HEK293 (cell line): ENCODE measurements at regions not wholly inside any gene's neighbourhood (a gene's known extent, or its start where the extent isn't known, plus 50 kb on each side); places are given as distances from the start of the nearest gene placed in this dataset.

Experiments used
- CTCF ChIA-PET: fragments of 350-600 bp; formaldehyde crosslinking; extraction: SDS; loops from one replicate; lab custom pipeline; 2021; ENCODE audit warnings: antibody characterized with exemption; lab: Yijun Ruan, JAX
- POLR2A ChIA-PET: fragments of 300-600 bp; formaldehyde crosslinking; extraction: SDS; loops from one replicate; lab custom pipeline; 2020; ENCODE audit warnings: antibody characterized with exemption, inconsistent platforms; lab: Yijun Ruan, JAX
- H3K27ac ChIP-seq: fragments of 200-500 bp; sonication (Bioruptor generic); 2 replicates; pipeline ENCODE4 v1.5.1; 2014; ENCODE audit warnings: low read depth, low read length, control low read depth, inconsistent platforms; ENCODE audit errors: extremely low read depth
- H3K36me3 ChIP-seq, 2 experiments: fragments of 200-500 bp in 1 of 2; sonication (Bioruptor generic) in 1 of 2; 1 replicate in 1 of 2; 2 replicates in 1 of 2; pipeline ENCODE4 v1.5.1; 2014 to 2017; ENCODE audit warnings: inconsistent platforms in 2 of 2, low read length in 2 of 2; ENCODE audit not compliant: control insufficient read depth in 2 of 2, insufficient read depth in 1 of 2
- H3K4me1 ChIP-seq: fragments of 200-500 bp; sonication (Bioruptor generic); 2 replicates; pipeline ENCODE4 v1.5.1; 2014; ENCODE audit warnings: mild to moderate bottlenecking, low read length, inconsistent platforms; ENCODE audit not compliant: control insufficient read depth, insufficient read depth
- H3K4me3 ChIP-seq: 2 replicates; pipeline ENCODE4 v1.5.1; 2011; ENCODE audit warnings: low read depth, mild to moderate bottlenecking, control low read depth, low read length, moderate library complexity
- H3K9me3 ChIP-seq: fragments of 200-500 bp; sonication (Bioruptor generic); 2 replicates; pipeline ENCODE4 v1.5.1; 2014; ENCODE audit warnings: low read depth, low read length, inconsistent platforms; ENCODE audit not compliant: control insufficient read depth, insufficient read depth
- CTCF ChIP-seq: fragments of 450-650 bp; formaldehyde crosslinking; IDR thresholded peaks from 2 replicates; pipeline ENCODE4 v1.5.1; 2016; ENCODE audit warnings: missing biosample characterization, missing genetic modification characterization
- ELK4 ChIP-seq: IDR thresholded peaks from 2 replicates; pipeline ENCODE4 v1.6.1; 2011; ENCODE audit warnings: mild to moderate bottlenecking, low read depth, low read length, borderline replicate concordance
- GLI2 ChIP-seq: fragments of 450-650 bp; formaldehyde crosslinking; IDR thresholded peaks from 2 replicates; pipeline ENCODE4; 2017; ENCODE audit warnings: missing biosample characterization, missing genetic modification characterization, low read depth, borderline replicate concordance
- KLF17 ChIP-seq: fragments of 450-650 bp; formaldehyde crosslinking; IDR thresholded peaks from 2 replicates; pipeline ENCODE4 v1.5.1; 2016; ENCODE audit warnings: missing biosample characterization, missing genetic modification characterization
- ZNF266 ChIP-seq: fragments of 450-650 bp; formaldehyde crosslinking; IDR thresholded peaks from 2 replicates; pipeline ENCODE4 v1.5.1; 2016; ENCODE audit warnings: missing biosample characterization, missing genetic modification characterization, low read depth
- ZNF473 ChIP-seq: fragments of 450-650 bp; formaldehyde crosslinking; IDR thresholded peaks from 2 replicates; pipeline ENCODE4 v1.5.1; 2017; ENCODE audit warnings: missing biosample characterization, missing genetic modification characterization
- ZNF501 ChIP-seq: fragments of 450-650 bp; formaldehyde crosslinking; IDR thresholded peaks from 2 replicates; pipeline ENCODE4 v1.5.1; 2016; ENCODE audit warnings: missing biosample characterization, missing genetic modification characterization
- TF ChIP-seq, protein P1 (sequence below): fragments of 450-650 bp; formaldehyde crosslinking; IDR thresholded peaks from 2 replicates; pipeline ENCODE4 v1.5.1; 2016; ENCODE audit warnings: missing biosample characterization, missing genetic modification characterization
- TF ChIP-seq, protein P2 (sequence below): fragments of 450-650 bp; formaldehyde crosslinking; IDR thresholded peaks from 2 replicates; pipeline ENCODE4 v1.5.1; 2016; ENCODE audit warnings: missing biosample characterization, missing genetic modification characterization

- POLR2A ChIA-PET, result interaction anchor here (0.6 kb wide), 1 partner anchor 89 kb away, joined by 5 read pairs; no protein-coding TSS in a partner anchor
Measured at GRCh38 chr10:121296881-121297585, 301.2 kb downstream of the FGFR2 start.

DNA sequence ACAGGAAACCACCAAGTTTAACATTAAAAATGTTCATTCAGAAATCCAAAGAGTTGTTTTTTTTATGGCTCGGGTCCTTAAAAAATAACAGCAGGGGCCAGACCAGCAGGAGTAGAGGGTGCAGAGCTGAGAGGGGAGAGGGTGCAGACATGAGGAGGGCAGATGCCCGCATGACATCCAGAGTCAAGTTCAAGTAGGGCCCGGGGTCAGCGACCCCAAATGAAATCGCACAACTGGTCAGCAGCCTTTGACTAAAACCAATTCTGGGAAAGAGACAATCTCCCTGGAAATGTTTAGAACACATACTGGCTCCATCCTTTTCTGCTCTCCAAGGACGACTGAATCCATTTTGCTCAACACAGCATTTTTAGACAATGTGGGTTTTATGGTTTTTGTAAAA is 297.5 kb downstream of the FGFR2 start:
- Histone ChIP-seq H3K27ac (no peak overlapping the region), H3K4me1 (no peaks in the 10 kb centered on the region), H3K36me3 (no peaks in the 10 kb centered on the region), H3K4me3 (no peak overlapping the region), H3K9me3 (no peaks in the 10 kb centered on the region)
- ChIA-PET CTCF (no interaction called here), POLR2A (no interaction called here)
- TF ChIP-seq, protein P1, sequence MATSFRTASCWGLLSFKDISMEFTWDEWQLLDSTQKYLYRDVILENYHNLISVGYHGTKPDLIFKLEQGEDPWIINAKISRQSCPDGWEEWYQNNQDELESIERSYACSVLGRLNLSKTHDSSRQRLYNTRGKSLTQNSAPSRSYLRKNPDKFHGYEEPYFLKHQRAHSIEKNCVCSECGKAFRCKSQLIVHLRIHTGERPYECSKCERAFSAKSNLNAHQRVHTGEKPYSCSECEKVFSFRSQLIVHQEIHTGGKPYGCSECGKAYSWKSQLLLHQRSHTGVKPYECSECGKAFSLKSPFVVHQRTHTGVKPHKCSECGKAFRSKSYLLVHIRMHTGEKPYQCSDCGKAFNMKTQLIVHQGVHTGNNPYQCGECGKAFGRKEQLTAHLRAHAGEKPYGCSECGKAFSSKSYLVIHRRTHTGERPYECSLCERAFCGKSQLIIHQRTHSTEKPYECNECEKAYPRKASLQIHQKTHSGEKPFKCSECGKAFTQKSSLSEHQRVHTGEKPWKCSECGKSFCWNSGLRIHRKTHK (tag by site-specific recombination), result no peak
- TF ChIP-seq ELK4 (no peak), KLF17 (tag by site-specific recombination) (no peak), ZNF501 (no peak), ZNF473 (no peak)
- TF ChIP-seq, protein P2, sequence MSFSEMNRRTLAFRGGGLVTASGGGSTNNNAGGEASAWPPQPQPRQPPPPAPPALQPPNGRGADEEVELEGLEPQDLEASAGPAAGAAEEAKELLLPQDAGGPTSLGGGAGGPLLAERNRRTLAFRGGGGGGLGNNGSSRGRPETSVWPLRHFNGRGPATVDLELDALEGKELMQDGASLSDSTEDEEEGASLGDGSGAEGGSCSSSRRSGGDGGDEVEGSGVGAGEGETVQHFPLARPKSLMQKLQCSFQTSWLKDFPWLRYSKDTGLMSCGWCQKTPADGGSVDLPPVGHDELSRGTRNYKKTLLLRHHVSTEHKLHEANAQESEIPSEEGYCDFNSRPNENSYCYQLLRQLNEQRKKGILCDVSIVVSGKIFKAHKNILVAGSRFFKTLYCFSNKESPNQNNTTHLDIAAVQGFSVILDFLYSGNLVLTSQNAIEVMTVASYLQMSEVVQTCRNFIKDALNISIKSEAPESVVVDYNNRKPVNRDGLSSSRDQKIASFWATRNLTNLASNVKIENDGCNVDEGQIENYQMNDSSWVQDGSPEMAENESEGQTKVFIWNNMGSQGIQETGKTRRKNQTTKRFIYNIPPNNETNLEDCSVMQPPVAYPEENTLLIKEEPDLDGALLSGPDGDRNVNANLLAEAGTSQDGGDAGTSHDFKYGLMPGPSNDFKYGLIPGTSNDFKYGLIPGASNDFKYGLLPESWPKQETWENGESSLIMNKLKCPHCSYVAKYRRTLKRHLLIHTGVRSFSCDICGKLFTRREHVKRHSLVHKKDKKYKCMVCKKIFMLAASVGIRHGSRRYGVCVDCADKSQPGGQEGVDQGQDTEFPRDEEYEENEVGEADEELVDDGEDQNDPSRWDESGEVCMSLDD (tag by site-specific recombination), result no peak

More at GRCh38 chr10:121296881-121297585, 301.2 kb downstream of the FGFR2 start:
- TF ChIP-seq ZNF266 (tag by site-specific recombination), result no peak
- no peak overlapping the region for H3K4me3 ChIP-seq
- no peaks in the 10 kb centered on the region for H3K4me1 ChIP-seq
- no peak overlapping the region for H3K27ac ChIP-seq
- CTCF ChIA-PET, result interaction anchor here (0.8 kb wide), 1 partner anchor 527 kb away, joined by 3 read pairs; no protein-coding TSS in a partner anchor
- no peaks in the 10 kb centered on the region for H3K9me3 ChIP-seq
- no peaks in the 10 kb centered on the region for H3K36me3 ChIP-seq

GRCh38 chr10:121302541-121303180 is 295.6 kb downstream of the FGFR2 start:
- Histone ChIP-seq H3K4me3 (no peak overlapping the region), H3K27ac (no peak overlapping the region), H3K9me3 (no peaks in the 10 kb centered on the region), H3K4me1 (no peaks in the 10 kb centered on the region), H3K36me3 (no peaks in the 10 kb centered on the region)
- ChIA-PET CTCF (interaction anchor here (0.7 kb wide), 1 partner anchor 393 kb away, joined by 5 read pairs; no protein-coding TSS in a partner anchor), POLR2A (no interaction called here)
- peak; percentile 54; the same call in 1 of the 2 replicates for TF ChIP-seq CTCF (tag by site-specific recombination)
- no peak for TF ChIP-seq GLI2 (tag by site-specific recombination)
